PC-9 (cell line): ENCODE measurements at regions not wholly inside any gene's neighbourhood (a gene's known extent, or its start where the extent isn't known, plus 50 kb on each side); places are given as distances from the start of the nearest gene placed in this dataset.
"Not testable (repeated sequence)": the region's sequence is repeated elsewhere in the genome, so short reads cannot be mapped to it uniquely, and the experiment has no call there.

Experiments used
- BruUV-seq: library from RNA; stranded (reverse); fragments of 400-500 nt; replicated peaks from 2 replicates; lab custom pipeline; 2021; lab: Mats Ljungman, UMichigan
- CTCF ChIA-PET: fragments of 300-600 bp; sonication (Branson Sonifier 250); formaldehyde crosslinking; loops from one replicate; lab custom pipeline; 2022; ENCODE audit warnings: antibody characterized with exemption; lab: Charles Lee
- POLR2A ChIA-PET: fragments of 300-600 bp; sonication (Branson Sonifier 250); formaldehyde crosslinking; loops from one replicate; lab custom pipeline; 2022; ENCODE audit warnings: antibody characterized with exemption; ENCODE audit not compliant: unreplicated experiment; lab: Charles Lee
- DNase-seq, 2 experiments: peaks; one replicate each; pipeline versions ENCODE4 v3.0.0 to v3.0.0-alpha.2; 2015 to 2022; ENCODE audit warnings: mixed read lengths in 1 of 2
- H2AFZ ChIP-seq: fragments of 200-600 bp; sonication (generic); 2 replicates; pipeline ENCODE4 v1.8.1; 2017; ENCODE audit warnings: antibody characterized with exemption
- H3F3A ChIP-seq: fragments of 200-600 bp; sonication (generic); 2 replicates; pipeline ENCODE4 v1.8.1; 2017; ENCODE audit warnings: antibody characterized with exemption, mild to moderate bottlenecking, low read depth; ENCODE audit not compliant: insufficient read depth
- H3K27ac ChIP-seq: fragments of 200-600 bp; sonication (generic); 2 replicates; pipeline ENCODE4 v1.6.1; 2016; ENCODE audit warnings: mixed run types
- H3K27me3 ChIP-seq: fragments of 200-600 bp; sonication (generic); 2 replicates; pipeline ENCODE4 v1.6.1; 2016; ENCODE audit warnings: low read depth, mixed run types; ENCODE audit not compliant: insufficient read depth
- H3K36me3 ChIP-seq: fragments of 200-600 bp; sonication (generic); 2 replicates; pipeline ENCODE4 v1.6.1; 2016; ENCODE audit warnings: low read depth, mixed run types
- H3K4me1 ChIP-seq: fragments of 200-600 bp; sonication (generic); replicated peaks from 2 replicates; pipeline ENCODE4 v1.6.1; 2016; ENCODE audit warnings: mixed run types; ENCODE audit not compliant: insufficient read depth
- H3K4me2 ChIP-seq: fragments of 200-600 bp; sonication (generic); 2 replicates; pipeline ENCODE4 v1.6.1; 2017; ENCODE audit warnings: mixed run types
- H3K4me3 ChIP-seq: fragments of 200-600 bp; sonication (generic); 2 replicates; pipeline ENCODE4 v1.6.1; 2016; ENCODE audit warnings: mixed run types
- H3K79me2 ChIP-seq: fragments of 200-600 bp; sonication (generic); 2 replicates; pipeline ENCODE4 v1.6.1; 2017; ENCODE audit warnings: low read depth, mixed run types
- H3K9me2 ChIP-seq: fragments of 200-600 bp; sonication (generic); 2 replicates; pipeline ENCODE4 v1.8.1; 2017; ENCODE audit warnings: mild to moderate bottlenecking; ENCODE audit not compliant: insufficient read depth
- H3K9me3 ChIP-seq: fragments of 200-600 bp; sonication (generic); 2 replicates; pipeline ENCODE4 v1.8.1; 2016; ENCODE audit warnings: low read depth; ENCODE audit not compliant: insufficient read depth
- H4K20me1 ChIP-seq: fragments of 200-600 bp; sonication (generic); 2 replicates; pipeline ENCODE4 v1.8.1; 2017; ENCODE audit not compliant: insufficient read depth
- EZH2 ChIP-seq: fragments of 200-600 bp; sonication (generic); IDR thresholded peaks from 2 replicates; pipeline ENCODE4 v1.8.0; 2017; ENCODE audit warnings: antibody characterized with exemption, low read depth
- intact Hi-C: fragments of 100-400 bp; cut with micrococcal nuclease; formaldehyde crosslinking; loops from one replicate; pipeline ENCODE4 v1.10.0; 2022; ENCODE audit not compliant: unreplicated experiment
- TF ChIP-seq, protein P1 (sequence below): fragments of 200-600 bp; sonication (generic); conservative IDR thresholded peaks from 2 replicates; pipeline ENCODE4 v1.6.1; 2017; ENCODE audit warnings: mixed run types, antibody characterized with exemption, mild to moderate bottlenecking, moderate library complexity

DNA sequence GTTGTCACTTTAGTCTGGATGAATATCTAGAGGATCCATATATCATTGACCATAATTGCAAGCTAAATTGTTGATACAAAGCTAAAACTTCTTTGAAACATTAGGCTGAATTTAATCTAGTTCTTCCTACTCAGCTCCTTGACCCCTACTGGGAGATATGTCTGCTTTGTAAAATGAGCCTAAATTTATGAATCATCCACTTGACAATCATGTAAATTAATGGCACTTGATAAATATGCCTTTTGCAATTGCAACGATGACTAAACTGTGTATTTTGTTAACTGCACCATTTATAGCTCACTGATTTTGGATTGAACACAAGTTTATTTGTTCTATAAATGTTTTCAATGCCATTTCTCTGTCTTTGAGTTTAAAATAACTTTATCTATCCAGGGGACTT is 1616.5 kb upstream of the FLRT2 start:
- Histone ChIP-seq H2AFZ (no peak overlapping the region), H3K9me2 (no peaks in the 10 kb centered on the region), H3K79me2 (no peaks in the 10 kb centered on the region), H3K36me3 (no peaks in the 10 kb centered on the region), H3K9me3 (no peaks in the 10 kb centered on the region), H3F3A (no peaks in the 10 kb centered on the region), H4K20me1 (no peaks in the 10 kb centered on the region), H3K27ac (no peak overlapping the region), H3K4me3 (no peak overlapping the region), H3K27me3 (no peaks in the 10 kb centered on the region), H3K4me2 (no peak overlapping the region), H3K4me1 (no peaks in the 10 kb centered on the region)
- CTCF ChIA-PET = no interaction called here
- no peak for TF ChIP-seq EZH2
- TF ChIP-seq, protein P1, sequence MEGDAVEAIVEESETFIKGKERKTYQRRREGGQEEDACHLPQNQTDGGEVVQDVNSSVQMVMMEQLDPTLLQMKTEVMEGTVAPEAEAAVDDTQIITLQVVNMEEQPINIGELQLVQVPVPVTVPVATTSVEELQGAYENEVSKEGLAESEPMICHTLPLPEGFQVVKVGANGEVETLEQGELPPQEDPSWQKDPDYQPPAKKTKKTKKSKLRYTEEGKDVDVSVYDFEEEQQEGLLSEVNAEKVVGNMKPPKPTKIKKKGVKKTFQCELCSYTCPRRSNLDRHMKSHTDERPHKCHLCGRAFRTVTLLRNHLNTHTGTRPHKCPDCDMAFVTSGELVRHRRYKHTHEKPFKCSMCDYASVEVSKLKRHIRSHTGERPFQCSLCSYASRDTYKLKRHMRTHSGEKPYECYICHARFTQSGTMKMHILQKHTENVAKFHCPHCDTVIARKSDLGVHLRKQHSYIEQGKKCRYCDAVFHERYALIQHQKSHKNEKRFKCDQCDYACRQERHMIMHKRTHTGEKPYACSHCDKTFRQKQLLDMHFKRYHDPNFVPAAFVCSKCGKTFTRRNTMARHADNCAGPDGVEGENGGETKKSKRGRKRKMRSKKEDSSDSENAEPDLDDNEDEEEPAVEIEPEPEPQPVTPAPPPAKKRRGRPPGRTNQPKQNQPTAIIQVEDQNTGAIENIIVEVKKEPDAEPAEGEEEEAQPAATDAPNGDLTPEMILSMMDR = no peak
- intact Hi-C loops = no loop called here
- POLR2A ChIA-PET = no interaction called here
- no TSS peak for BruUV-seq
- no peak for DNase-seq

DNA sequence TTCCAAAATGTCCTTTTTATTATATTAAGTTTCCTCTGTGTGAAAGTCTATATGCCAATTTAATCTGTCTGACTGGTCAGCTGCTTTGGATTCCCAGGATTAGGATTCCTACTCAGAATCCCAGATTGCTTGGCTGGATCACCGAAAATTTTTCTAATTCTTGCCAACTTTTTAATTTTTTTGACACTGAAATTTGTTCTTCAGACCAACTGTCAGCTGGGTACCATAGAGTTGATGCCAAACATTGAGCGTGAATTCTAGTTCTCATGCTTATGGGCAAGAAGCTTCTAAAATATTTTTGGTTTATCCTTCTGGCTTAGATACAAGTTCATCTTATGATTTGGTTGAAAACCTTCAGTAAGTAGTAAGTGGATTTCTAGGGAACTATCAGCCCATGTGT is 1611.4 kb upstream of the FLRT2 start:
- CTCF ChIA-PET = no interaction called here
- Histone ChIP-seq H2AFZ (no peak overlapping the region), H3K4me3 (no peak overlapping the region), H3K9me2 (no peaks in the 10 kb centered on the region), H3K27me3 (no peaks in the 10 kb centered on the region), H3K27ac (no peak overlapping the region), H3K79me2 (no peaks in the 10 kb centered on the region), H3K9me3 (no peaks in the 10 kb centered on the region), H3K36me3 (no peaks in the 10 kb centered on the region), H3K4me1 (no peaks in the 10 kb centered on the region), H4K20me1 (no peaks in the 10 kb centered on the region), H3K4me2 (no peak overlapping the region), H3F3A (no peaks in the 10 kb centered on the region)
- DNase-seq = no peak
- POLR2A ChIA-PET = no interaction called here
- intact Hi-C loops = no loop called here
- TF ChIP-seq, protein P1 = no peak
- no peak for TF ChIP-seq EZH2
- no TSS peak for BruUV-seq

DNA sequence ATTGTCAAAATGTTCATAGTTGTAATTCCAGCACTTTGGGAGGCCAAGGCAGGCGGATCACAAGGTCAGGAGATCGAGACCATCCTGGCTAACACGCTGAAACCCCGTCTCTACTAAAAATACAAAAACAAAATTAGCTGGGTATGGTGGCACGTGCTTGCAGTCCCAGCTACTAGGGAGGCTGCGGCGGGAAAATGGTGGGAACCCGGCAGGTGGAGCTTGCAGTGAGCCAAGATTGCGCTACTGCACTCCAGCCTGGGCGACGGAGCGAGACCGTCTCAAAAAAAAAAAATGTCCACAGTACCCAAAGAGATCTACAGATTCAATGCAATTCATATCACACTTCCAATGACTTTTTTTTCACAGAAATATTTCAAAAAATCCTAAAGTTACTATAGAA is 1610.3 kb upstream of the FLRT2 start:
- CTCF ChIA-PET, H3F3A ChIP-seq, POLR2A ChIA-PET, intact Hi-C loops, H2AFZ ChIP-seq, H3K4me3 ChIP-seq, H3K4me2 ChIP-seq, H3K4me1 ChIP-seq, H3K79me2 ChIP-seq, H3K9me2 ChIP-seq, H3K27me3 ChIP-seq, H3K27ac ChIP-seq, H4K20me1 ChIP-seq, DNase-seq, H3K36me3 ChIP-seq, H3K9me3 ChIP-seq, BruUV-seq: not testable (repeated sequence)

DNA sequence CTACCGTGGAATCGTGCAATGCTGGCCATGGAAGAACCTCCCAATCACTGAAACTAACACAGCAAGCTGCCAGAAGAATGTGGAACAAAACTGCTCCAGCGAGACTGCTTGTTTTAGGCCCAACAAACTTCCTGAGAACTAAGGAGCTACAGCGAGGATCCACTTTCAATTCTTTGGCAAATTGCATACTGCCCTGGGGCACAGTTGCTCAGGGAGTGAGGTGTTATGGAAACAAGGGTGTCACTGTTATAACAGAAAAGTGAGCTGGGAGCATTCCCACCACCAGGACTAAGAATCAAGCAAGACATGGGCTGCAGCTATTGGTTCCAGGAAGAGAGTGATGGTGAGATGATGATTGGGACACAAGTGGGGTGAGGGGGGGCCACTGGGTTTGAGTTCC is 1606.1 kb upstream of the FLRT2 start:
- no peak overlapping the region for H3K4me2 ChIP-seq
- H3K4me1 ChIP-seq = no peaks in the 10 kb centered on the region
- no peak overlapping the region for H2AFZ ChIP-seq
- no TSS peak for BruUV-seq
- H3K36me3 ChIP-seq = no peaks in the 10 kb centered on the region
- TF ChIP-seq EZH2 = no peak
- TF ChIP-seq, protein P1 = no peak
- no peaks in the 10 kb centered on the region for H3K27me3 ChIP-seq
- no peak for DNase-seq
- CTCF ChIA-PET = no interaction called here
- no peak overlapping the region for H3K4me3 ChIP-seq
- no peaks in the 10 kb centered on the region for H3K79me2 ChIP-seq
- no peak overlapping the region for H3K27ac ChIP-seq
- H3F3A ChIP-seq = no peaks in the 10 kb centered on the region
- H4K20me1 ChIP-seq = no peaks in the 10 kb centered on the region
- no peaks in the 10 kb centered on the region for H3K9me3 ChIP-seq
- no peaks in the 10 kb centered on the region for H3K9me2 ChIP-seq
- intact Hi-C loops = no loop called here
- POLR2A ChIA-PET = no interaction called here
